ENCODE measurements at regions not wholly inside any gene's neighbourhood (a gene's known extent, or its start where the extent isn't known, plus 50 kb on each side); places are given as distances from the start of the nearest gene placed in this dataset.

DNA sequence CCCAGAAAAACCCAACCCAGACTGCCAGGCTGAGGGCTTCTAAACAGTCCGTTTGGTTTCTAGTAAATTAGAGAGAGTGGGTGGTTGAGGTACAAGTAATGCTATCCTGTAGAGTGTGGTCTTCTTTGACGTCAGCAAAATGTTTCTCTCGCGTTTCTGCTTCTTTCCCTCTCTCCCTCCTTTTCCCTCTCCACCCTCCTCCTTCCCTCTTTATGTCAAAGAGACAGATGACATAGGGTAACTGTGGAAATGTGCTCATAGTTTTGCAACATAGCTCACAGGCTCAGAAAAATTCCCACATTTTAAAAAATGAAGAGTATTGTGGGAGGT lies 158.3 kb downstream of the TOMM20 start:
- H3K4me1 ChIP-seq = peaks cover 41 to 69% (median 57%) of the 10 kb centered on the region in 4 donors
- peak overlapping the region in 1 of 4 donors; percentile 37 for H3K4me3 ChIP-seq
- H3K36me3 ChIP-seq = no peaks in the 10 kb centered on the region
- no peaks in the 10 kb centered on the region for H3K9me3 ChIP-seq
- H3K27me3 ChIP-seq = no peaks in the 10 kb centered on the region
- intact Hi-C loops (cut with DNase I; ENCODE audit: low total_unique reads) = no loop called here
- in situ Hi-C loops (cut with MboI; ENCODE audit: low pct_ligation_motif_present in 1 of 4, low pct_unique_long_range_greater_than_20kb in 1 of 4, low sequenced_read_pairs in 3 of 4) = loop anchor here in 3 of 4 donors (5.0 to 10.0 kb wide), 6 partner anchors 104 to 366 kb away; partner anchors contain the start of gene IRF2BP2 (in 1 of the 3)
- no peak for DNase-seq
- no peak for TF ChIP-seq POLR2A (IDR thresholded peaks at IDR 0.05)
- no peak for TF ChIP-seq POLR2AphosphoS5 (IDR thresholded peaks at IDR 0.05)
- TF ChIP-seq EP300 (IDR thresholded peaks at IDR 0.05; ENCODE audit: low read depth) = no peak
- TF ChIP-seq, protein P1, sequence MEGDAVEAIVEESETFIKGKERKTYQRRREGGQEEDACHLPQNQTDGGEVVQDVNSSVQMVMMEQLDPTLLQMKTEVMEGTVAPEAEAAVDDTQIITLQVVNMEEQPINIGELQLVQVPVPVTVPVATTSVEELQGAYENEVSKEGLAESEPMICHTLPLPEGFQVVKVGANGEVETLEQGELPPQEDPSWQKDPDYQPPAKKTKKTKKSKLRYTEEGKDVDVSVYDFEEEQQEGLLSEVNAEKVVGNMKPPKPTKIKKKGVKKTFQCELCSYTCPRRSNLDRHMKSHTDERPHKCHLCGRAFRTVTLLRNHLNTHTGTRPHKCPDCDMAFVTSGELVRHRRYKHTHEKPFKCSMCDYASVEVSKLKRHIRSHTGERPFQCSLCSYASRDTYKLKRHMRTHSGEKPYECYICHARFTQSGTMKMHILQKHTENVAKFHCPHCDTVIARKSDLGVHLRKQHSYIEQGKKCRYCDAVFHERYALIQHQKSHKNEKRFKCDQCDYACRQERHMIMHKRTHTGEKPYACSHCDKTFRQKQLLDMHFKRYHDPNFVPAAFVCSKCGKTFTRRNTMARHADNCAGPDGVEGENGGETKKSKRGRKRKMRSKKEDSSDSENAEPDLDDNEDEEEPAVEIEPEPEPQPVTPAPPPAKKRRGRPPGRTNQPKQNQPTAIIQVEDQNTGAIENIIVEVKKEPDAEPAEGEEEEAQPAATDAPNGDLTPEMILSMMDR (IDR thresholded peaks at IDR 0.05) = no peak
- WGBS, 2 donors (ENCODE audit: low coverage in 1 of 2) = 28 to 33% methylated on average over 2 to 4 of the region's 4 CpGs
- peak overlapping the region; percentile 86 to 91 (median 88) for H3K27ac ChIP-seq

DNA sequence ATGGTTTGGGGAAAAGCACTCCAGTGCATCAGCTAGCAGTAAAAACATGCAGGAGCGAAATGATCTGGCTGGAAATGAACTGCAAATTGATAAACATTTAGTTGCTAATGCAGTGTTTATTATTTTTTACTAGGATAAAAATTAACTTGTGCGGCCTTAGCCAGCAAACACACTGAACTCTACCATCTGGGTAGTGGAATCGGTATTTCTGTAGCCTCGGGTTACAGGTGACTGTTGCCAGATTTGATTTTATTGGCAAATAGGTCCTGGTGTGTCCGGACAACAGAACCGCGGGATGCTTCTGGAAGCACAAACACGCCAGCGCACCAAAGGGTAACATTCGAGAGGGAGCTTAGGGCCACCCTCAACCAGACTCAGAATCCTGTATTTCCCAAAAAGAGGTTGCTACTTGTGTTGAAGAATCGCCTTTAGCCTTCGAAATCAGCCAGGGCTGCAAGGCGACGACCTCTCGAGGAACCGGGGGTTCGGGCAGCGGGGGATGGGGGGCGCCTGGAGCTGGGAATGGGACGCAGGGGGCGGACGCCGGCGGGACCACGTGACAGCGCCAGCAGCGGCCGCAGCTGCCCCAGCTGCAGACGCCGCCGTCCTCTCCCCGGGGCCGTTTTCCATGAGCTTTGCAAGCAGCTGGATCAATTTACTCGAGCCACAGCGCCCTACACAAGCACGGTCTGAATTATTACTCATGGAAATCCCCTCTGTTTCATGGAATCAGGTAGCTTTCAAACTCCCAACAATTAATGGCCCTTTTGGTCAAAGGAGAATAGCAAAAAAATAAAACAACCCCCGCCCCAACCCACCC lies 158.8 kb downstream of the TOMM20 start:
- TF ChIP-seq, protein P1 (IDR thresholded peaks at IDR 0.05) = no peak
- no peak for TF ChIP-seq POLR2AphosphoS5 (IDR thresholded peaks at IDR 0.05)
- no peak for TF ChIP-seq EP300 (IDR thresholded peaks at IDR 0.05; ENCODE audit: low read depth)
- Histone ChIP-seq H3K36me3 (no peaks in the 10 kb centered on the region), H3K4me1 (peaks cover 36 to 69% (median 60%) of the 10 kb centered on the region in 4 donors), H3K4me3 (peak overlapping the region in 3 of 4 donors; percentile 2 to 37 (median 5)), H3K27ac (peak overlapping the region; percentile 86 to 91 (median 88)), H3K27me3 (no peaks in the 10 kb centered on the region), H3K9me3 (no peaks in the 10 kb centered on the region)
- intact Hi-C loops (cut with DNase I; ENCODE audit: low total_unique reads) = no loop called here
- in situ Hi-C loops (cut with MboI; ENCODE audit: low pct_ligation_motif_present in 1 of 4, low pct_unique_long_range_greater_than_20kb in 1 of 4, low sequenced_read_pairs in 3 of 4) = loop anchor here in 3 of 4 donors (5.0 to 10.0 kb wide), 6 partner anchors 105 to 365 kb away; partner anchors contain the start of gene IRF2BP2 (in 1 of the 3)
- WGBS, 2 donors (ENCODE audit: low coverage in 1 of 2) = 37 to 66% methylated on average over 4 to 32 of the region's 37 CpGs
- no peak for DNase-seq

DNA sequence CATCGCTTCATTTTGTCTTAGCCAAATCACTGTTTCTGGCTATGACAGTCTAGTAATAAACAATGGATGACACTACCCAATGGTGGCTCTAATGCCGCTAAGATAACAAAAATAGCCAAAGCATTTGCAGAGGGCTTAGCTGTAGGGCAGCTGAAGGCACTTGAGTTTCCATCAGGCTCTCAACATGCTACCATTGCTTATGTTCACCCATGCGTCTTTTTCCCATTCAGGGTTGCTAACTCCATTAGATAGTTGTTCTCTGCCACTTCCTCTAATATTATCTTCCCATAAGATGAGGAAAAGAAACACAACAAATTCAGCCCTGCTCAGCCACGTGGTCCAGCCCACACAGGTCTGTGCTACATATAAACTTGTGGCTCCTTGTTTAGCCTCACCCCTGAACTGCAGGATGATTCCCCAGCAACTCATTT lies 159.6 kb downstream of the TOMM20 start:
- WGBS, 2 donors (ENCODE audit: low coverage in 1 of 2) = 48 to 63% methylated on average over 2 to 4 of the region's 4 CpGs
- no peak for TF ChIP-seq POLR2A (IDR thresholded peaks at IDR 0.05)
- no peak for TF ChIP-seq POLR2AphosphoS5 (IDR thresholded peaks at IDR 0.05)
- TF ChIP-seq EP300 (IDR thresholded peaks at IDR 0.05; ENCODE audit: low read depth) = no peak
- TF ChIP-seq, protein P1 (IDR thresholded peaks at IDR 0.05) = no peak

DNA sequence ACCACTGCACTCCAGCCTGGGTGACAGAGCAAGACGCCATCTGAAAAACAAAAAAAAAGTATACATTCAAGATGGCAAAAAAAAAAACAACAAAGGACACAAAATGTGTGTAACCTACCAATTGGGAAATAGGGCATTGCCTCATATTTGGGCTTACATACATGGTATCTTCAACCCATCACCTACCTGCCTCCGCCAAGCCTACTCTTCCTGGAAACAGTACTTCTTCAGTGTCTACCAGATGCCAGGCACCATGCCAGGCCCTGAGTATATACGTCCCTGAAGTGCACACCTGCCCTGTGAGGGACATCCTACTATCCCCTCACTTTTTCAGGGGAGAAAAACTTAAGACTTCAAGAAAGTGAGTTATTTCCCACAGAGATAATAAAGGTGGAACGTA lies 160.2 kb downstream of the TOMM20 start:
- H3K27ac ChIP-seq = peak overlapping the region; percentile 86 to 91 (median 88)
- TF ChIP-seq POLR2AphosphoS5 (IDR thresholded peaks at IDR 0.05) = no peak
- no peak for TF ChIP-seq POLR2A (IDR thresholded peaks at IDR 0.05)
- TF ChIP-seq EP300 (IDR thresholded peaks at IDR 0.05; ENCODE audit: low read depth) = no peak
- TF ChIP-seq, protein P1 (IDR thresholded peaks at IDR 0.05) = no peak
- no peaks in the 10 kb centered on the region for H3K36me3 ChIP-seq
- DNase-seq = no peak
- H3K9me3 ChIP-seq = no peaks in the 10 kb centered on the region
- WGBS, 2 donors (ENCODE audit: low coverage in 1 of 2) = 77 to 88% methylated on average over 3 to 4 of the region's 4 CpGs
- in situ Hi-C loops (cut with MboI; ENCODE audit: low pct_ligation_motif_present in 1 of 4, low pct_unique_long_range_greater_than_20kb in 1 of 4, low sequenced_read_pairs in 3 of 4) (no loop called here), intact Hi-C loops (cut with DNase I; ENCODE audit: low total_unique reads) (no loop called here)
- H3K4me3 ChIP-seq = no peak overlapping the region
- H3K27me3 ChIP-seq = no peaks in the 10 kb centered on the region
- peaks cover 34 to 69% (median 61%) of the 10 kb centered on the region in 4 donors for H3K4me1 ChIP-seq

More for the DNA sequence above, 159.6 kb downstream of the TOMM20 start:
- in situ Hi-C loops (cut with MboI; ENCODE audit: low pct_ligation_motif_present in 1 of 4, low pct_unique_long_range_greater_than_20kb in 1 of 4, low sequenced_read_pairs in 3 of 4) (no loop called here), intact Hi-C loops (cut with DNase I; ENCODE audit: low total_unique reads) (no loop called here)
- Histone ChIP-seq H3K36me3 (no peaks in the 10 kb centered on the region), H3K4me1 (peaks cover 34 to 69% (median 60%) of the 10 kb centered on the region in 4 donors), H3K9me3 (no peaks in the 10 kb centered on the region), H3K27ac (peak overlapping the region; percentile 86 to 91 (median 88)), H3K4me3 (no peak overlapping the region), H3K27me3 (no peaks in the 10 kb centered on the region)
- no peak for DNase-seq

All from transverse colon (tissue), 4 donors.